IPS-NIHi11 (cell line): ENCODE measurements at regions not wholly inside any gene's neighbourhood (a gene's known extent, or its start where the extent isn't known, plus 50 kb on each side); places are given as distances from the start of the nearest gene placed in this dataset.
"Not testable (repeated sequence)": the region's sequence is repeated elsewhere in the genome, so short reads cannot be mapped to it uniquely, and the experiment has no call there.

Source experiments
- DNase-seq: peaks from one replicate; pipeline ENCODE4 v3.0.0; 2012; ENCODE audit warnings: mixed read lengths, low spot score

DNA sequence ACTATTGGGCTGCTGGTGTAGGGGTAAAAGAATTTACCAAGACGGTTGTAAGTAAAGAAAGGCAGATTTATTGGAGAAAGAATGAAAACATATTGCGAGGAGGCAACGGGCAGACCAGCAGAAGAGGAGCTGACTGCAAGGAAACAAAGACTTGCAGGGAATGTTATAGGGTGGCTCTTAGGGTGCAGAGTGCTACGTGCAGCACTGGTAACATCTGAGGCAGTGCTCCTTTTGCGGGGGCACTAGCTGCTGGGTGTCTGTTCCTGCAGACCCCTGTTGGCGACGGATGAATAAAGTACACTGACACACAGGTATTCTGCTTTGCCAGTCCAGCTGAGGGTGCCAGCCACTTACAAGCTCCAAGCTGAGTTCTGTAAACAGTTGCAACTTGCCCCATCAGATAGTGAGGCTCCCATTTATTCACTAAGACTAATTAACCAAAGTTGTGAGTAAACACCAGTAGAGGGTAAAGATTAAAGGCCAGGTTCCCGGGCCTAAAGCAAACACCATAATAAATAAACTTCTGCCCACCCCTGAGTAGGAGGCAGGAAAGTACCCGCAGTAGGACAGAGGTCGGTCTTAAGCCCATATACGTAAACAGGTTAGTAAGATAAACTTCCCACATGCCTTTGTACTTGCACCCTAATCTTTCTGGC lies 140.2 kb upstream of the KCNK1 start:
- DNase-seq: no peak

DNA sequence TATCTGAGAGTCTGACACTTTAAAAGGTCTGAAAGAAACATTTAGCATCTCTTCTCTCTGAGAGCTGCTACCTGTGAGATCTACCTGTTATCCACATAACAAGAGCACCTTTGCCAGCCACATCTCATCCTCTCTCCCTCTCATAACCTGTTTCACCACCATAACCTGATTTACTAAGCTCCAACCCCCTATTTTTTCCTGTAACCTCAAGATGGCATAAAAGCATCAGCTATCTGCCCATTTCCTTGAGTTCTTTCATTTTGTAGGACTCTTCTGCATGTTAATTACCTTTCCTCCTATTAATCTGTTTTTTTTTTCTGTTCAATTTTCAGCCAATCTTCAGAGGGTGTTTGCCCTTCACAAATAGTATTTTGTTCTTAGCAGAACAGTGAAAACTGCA lies 136.5 kb upstream of the KCNK1 start:
- DNase-seq: no peak

DNA sequence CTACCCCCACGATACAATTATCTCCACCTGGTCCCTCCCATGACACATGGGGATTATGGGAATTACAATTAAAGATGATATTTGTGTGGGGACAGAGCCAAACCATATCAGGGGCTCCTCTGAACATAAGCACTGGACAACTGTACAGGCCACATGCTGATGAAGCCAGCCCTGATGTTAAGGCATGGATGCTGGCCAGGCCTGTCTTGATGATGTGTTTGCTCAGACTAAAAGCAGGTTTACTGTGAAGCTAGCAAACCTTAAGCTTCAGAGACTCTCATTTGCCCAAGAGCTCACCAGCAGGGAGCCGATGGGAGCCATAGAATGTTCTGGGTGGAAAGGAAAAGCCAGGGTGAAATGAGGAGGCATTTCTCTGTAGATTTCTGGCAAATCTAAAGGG lies 135.3 kb upstream of the KCNK1 start:
- DNase-seq: no peak

DNA sequence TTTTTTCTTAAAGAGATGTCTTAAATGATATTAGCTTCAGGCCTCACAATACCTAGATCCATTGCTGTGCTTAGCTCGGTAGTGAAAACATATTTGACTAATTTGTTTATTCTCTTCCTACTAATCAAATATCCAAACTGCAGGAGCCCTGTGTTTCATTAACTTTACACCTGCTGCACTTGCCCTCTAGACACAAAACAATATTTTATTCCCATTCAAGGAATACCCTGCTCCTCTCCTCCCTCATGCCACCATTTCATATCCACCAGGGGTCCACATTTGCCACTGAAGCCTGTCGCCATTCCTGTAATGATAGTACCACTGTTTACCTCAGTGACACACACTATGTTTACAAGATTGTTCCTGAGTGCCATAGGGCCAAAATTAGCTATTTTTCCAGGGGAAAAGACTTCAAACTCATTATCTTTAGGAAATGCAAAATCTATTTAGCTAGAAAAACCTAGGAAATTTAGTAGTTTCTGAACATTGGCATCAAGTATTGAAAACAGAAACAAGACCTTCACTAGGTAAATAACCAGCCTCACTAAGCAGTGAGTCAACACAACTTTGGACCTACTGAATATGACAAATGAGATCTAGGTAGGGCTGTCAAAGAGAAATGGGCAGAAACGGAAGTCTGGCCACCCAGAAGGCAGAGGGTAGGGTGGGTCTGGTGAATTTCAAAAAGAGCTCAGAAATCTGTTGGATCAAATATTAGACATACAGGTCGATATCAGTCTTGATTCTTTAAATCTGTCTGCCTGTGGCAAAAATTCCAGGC lies 134.6 kb upstream of the KCNK1 start:
- no peak for DNase-seq

DNA sequence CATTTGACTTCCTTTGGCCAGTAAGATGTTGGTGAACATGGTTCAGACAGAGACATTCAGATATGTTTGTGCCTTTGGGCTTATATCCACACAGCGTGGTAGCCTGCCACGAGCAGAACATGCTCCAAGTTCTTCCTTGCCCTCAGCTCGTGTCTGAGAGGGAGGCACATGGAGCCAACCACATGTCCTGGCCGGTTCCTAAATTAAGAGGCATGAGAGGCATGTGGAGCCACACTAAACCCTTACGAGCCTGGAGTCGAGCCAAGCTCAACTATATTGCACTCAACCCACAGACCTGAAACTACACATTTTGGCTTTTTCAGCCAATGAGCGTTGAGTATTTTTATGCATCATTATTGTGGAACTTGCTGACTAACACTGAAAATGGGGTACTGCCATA lies 133.7 kb upstream of the KCNK1 start:
- DNase-seq: no peak

DNA sequence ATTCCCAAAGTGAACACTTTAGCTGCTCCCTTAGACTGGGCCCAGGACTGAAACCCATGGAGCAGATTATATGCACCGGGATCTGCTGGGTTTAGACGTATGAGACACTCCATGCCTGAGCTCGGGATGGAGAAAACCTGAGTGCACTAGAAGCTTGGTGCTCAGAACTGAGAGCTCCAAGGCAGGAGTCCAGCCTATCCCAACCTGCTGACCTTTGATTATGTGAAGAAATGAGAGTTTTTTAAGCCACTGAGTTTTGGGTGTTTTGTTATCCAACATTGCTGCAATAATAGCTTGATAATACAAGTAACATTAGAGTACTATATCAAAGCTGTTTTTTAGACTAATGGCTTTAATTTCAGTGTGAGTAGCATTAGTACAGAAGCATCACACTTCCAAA lies 131.5 kb upstream of the KCNK1 start:
- no peak for DNase-seq

DNA sequence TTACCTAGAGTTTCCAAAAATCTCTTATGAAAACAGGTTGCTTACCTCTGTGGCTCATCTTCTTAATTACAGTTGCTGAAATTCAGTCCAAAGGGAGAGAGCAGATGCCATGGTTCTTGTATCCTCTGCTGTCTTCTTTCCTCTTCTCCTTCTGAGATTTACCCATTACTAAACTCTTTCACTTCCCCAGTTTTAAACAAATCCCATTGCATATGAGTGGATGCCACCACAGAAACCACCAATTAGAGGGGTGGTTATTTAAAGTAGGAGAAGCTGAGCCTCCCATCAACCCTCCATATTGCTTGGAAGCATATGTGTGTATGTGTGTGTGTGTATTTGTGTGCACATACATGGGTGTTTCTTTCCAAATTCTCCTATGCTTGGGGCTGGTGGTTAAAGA lies 128.5 kb upstream of the KCNK1 start:
- DNase-seq: no peak

DNA sequence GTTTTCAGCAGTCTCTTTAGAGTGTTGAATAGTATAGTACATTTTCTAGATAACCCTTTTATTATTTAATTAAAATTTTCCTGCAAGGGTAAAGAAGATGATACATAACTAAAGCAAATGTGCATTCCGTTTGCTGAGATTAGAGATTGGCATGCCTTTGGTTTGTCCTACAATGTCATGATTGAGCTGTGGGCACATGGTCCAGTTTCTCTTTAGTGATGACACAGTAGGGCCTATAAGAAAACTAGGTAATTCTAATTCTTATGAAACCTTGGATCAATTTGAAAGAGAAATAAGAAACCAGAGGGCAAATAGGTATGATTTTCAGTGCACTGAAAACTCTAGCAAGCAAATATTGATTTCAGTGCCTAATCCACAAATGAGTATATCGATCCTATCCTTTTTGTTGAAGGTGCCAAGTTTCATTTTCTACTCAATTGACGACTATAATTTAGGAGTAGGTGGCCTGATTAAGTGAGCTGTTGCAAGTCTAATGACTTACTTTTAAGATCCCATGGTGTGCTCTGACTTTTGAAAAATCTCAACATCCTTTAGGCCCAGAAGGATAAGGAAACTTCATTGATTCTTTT lies 128.0 kb upstream of the KCNK1 start:
- DNase-seq: no peak

DNA sequence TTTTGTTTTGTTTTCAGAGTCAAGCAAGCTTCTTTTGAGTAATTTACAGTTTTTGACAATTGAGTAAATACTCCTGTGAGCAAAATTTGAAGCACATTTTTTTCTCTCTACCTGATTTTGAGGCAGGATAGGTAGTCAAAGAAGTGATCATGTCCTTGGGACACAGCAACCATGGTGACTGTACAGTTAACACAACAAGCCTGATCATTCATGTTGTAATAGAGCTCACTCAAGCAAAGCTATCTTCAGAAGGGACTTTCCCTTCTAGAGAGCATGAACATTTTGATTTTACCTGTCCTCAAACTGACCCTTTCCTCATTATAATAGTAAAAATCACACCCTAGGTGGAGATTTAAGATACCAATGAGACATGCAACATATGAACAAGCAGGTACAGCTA lies 126.5 kb upstream of the KCNK1 start:
- DNase-seq: no peak

DNA sequence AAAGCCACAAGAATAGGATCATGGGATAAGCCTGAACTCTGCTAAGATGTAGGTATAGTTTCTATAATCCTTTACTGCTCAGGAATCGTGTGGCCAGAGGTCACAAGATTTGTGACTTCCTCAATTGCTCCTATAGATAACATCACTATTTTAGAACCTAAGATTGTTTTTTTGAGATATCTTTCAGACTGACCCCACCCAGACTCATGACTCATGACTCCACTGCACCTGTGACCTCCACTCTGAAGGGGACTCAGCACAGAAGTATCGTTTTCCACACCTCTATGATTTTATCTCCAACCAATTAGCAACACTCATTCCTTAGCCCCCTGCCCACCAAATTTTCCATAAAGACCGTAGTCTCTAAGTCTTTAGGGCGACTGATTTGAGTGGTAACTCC lies 124.5 kb upstream of the KCNK1 start:
- no peak for DNase-seq

DNA sequence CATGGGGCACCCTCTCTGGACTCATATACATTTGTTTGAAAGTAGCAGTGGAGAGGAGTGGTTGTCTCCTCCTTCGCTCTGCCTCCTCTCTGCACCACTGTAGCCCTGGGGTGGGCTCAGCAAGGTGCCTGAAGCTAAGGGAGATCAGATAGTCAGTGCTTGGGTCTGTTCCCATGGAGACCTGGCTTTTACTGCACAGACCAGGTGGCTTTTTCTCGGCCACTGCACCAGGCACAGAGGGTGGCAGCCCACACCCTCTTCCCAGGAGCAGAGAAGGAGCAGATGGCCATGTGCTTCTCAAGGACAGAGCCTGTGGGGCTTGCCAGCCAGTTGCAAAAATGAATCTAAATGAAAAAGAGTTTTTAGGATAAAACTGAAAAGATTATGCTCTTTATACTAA lies 123.4 kb upstream of the KCNK1 start:
- DNase-seq: no peak

DNA sequence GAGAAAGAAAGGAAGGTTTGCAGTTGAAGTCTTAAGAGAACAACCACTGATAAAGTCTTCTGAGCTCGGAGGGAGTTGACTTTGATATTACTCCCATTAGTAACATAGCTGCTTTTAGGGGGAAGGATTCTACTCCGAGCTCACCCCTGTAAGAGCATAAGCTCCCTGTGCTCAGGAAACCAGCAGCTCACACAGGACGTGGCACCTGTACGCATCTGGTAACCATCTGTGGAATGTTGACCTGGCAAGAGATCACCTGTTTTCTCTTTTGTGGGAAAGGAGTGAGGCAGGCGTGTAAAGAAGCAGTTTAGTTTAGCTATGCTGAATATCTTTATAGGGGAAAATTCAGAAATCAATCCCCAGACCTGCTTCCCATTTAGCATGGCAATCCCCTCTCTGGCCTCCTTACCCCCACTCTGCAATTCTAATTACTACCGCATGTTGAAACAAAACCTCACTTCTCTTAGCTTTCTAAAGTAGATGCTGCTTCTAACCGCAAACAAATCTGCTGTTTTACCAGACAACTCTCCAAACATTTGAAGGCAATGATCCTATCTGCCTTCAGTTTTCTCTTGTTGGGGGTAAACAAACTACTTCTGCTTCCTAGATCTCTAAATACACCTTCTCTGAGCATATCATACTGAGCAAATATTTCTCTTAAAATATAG lies 121.8 kb upstream of the KCNK1 start:
- no peak for DNase-seq

DNA sequence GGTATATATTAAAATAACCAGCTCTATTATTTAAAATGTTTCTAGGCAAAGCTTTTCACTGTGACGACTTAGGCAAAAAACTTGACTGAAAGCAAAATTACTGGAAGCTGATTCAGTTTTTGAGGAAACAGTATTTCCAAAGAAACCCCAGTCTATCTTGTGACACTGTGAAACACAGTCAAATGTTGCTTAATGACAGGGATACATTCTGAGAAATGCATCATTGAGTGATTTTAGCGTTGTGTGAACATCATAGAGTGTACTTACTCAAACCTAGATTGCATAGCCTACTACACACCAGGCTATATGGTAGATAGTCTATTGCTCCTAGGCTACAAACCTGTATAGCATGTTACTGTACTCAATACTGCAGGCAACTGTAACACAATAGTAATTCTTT lies 116.9 kb upstream of the KCNK1 start:
- DNase-seq: no peak

DNA sequence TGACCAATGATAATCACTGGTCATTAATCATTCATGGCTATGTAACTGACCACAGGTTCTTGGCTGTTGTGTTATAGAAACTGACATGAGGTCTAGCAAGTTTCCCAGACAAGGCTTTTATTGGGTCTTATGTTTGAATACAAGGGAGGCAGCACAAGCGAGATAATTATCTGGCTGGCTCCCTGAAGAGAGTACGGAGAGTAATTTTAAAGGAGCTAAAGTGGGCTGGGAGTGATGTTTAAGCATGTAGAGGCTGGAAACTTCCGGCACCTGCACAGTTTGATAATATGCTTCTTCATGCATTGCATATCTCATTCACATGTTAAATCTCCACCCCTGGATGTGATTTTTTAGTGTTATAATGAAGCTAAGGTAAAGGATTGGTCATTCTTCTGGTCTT lies 116.2 kb upstream of the KCNK1 start:
- no peak for DNase-seq

DNA sequence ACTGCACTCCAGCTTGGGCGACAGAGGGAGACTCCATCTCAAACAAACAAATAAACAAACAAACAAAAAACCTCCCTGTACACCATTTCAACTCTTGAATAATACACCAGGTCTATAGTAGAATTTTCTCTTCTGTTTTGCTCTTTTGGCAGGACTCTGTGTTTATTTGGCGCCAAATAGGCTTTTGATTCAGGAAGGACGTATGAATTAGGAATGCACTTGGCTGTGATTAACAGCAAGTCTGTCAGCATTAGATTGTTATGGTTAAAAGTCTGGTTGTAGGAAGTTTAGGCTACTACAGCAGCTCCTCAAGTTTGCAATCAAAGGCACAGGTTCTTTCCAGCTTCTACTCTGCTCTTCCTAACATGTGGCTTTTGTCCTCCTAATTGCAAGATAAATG lies 113.8 kb upstream of the KCNK1 start:
- DNase-seq: no peak

DNA sequence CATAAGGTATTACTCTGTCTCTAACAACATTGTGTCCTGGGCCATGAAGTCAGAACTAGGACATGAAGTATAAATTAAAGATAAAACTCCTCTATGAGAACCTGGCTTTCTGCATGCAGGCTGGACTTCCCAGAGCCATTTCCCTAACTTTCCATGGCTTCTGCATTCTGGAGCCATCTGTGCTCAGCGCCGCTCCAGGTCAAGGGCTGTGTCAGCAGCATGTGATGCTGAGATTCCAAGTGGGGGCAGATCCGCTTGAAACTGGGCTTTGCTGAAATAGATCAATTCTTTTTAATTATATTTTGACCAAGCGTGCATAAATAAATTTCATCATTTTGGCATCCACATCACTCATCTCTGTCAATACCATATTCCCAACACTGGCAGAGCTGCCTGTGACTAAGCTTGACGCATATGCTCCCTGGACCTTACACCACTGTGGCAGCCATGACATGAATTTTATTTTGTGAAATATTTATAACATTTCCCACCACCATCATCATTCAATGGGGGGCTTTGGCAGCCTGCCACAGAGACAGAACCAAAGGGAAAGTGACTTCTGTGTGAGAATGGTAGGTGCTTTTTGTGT lies 110.4 kb upstream of the KCNK1 start:
- no peak for DNase-seq

DNA sequence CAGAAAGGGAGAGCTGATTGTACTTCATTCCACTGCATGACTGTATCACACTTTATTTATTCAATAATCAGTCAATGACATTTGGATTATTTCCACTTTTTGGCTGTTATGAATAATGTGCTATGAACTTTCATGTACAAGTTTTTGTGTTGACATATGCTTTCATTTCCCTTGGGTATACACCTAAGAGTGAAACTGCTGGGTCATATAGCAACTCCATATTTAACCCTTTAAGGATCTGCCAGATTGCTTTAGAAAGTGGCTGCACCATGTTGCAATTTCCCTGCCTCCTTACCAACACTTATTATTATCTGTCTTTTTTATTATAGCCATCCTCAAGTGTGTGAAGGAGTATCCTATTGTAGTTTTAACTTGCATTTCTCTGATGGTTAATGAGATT lies 108.8 kb upstream of the KCNK1 start:
- DNase-seq: no peak

DNA sequence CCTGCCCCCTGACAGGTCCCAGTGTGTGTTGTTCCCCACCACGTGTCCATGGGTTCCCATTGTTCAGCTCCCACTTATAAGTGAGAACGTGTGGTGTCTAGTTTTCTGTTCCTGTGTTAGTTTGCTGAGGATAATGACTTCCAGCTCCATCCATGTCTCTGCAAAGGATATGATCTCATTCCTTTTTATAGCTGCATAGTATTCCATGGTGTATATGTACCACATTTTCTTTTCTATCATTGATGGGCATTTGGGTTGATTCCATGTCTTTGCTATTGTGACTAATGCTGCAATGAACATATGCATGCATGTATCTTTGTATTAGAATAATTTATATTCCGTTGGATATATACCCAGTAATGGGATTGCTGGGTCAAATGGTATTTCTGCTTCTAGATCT lies 108.0 kb upstream of the KCNK1 start:
- not testable (repeated sequence) for DNase-seq

DNA sequence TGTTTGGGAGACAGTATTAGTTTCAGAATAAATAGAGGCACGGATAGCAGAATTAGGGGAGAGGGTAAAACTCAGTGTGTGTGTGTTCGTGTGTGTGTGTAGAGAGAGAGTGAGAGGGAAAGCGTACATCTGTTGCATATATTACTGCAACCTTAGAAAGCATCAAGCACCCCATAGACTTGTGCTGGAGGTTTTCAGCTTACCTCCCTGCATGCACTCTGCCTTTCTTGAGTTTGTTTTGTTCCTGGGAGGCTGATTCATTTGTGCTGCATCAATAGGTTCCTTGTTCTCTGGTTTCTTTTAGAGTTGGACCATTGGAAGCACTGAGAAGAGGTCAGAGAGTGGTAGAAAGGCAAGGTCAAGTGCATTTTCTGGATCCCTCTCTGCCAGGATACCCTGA lies 104.4 kb upstream of the KCNK1 start:
- DNase-seq: no peak

DNA sequence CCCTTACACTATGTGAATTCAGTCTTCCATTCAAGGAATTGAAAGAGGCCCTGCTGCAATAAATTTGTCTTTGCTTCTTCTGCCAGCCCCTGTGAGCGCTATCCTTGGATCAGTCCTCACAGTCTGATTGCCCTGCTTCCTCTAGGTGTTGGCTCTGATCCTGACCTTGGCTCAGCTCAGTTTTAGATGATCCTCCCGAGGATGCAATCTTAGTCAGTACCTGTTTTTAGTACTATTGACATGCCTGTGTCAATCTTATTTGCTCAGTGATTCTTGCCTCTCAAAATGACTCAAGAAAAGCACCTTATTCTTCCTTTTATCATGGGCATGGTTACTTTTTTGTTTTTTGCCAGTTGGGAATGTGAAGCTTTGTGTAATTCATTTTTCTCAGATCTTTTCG lies 101.4 kb upstream of the KCNK1 start:
- no peak for DNase-seq

DNA sequence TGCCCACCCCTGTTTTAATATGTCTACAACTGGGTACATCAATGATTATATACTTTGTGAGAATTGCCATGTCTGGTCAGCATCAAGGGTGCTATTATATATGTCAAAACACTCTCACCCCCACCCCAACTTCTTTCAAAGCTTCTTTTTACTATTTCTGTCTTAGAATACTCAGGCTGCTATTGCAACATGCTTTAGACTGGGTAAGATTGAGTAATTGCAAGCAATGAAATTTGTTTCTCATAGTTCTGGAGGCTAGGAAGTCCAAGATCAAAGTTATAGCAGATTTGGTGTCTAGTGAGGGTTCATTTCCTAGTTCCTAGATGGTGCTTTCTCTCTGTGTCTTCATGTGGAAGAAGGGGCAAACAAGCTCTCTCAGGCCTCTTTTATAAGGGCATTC lies 100.5 kb upstream of the KCNK1 start:
- no peak for DNase-seq

DNA sequence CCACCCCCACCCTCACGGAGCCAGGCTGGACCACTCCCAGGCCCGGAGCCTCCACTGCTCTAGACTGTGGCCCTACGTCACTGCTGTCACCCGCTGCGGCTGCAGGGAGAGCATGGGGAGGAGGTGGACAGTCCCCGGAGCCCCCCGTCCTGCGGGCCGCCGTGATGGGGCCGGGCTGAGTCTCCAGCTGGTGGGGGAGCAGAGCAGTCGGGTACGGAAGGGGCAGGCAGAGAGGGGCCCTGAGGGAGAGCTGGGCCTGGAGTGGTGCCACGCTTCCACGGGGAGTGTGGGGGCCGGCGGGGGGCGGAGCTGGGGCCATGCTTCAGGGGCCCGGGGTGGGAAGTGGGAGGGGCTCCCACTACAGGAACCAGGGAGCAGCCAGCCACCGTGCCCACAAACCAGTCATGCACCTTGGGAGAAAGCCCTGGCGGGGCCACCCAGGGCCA lies 98.9 kb upstream of the KCNK1 start:
- DNase-seq: no peak

DNA sequence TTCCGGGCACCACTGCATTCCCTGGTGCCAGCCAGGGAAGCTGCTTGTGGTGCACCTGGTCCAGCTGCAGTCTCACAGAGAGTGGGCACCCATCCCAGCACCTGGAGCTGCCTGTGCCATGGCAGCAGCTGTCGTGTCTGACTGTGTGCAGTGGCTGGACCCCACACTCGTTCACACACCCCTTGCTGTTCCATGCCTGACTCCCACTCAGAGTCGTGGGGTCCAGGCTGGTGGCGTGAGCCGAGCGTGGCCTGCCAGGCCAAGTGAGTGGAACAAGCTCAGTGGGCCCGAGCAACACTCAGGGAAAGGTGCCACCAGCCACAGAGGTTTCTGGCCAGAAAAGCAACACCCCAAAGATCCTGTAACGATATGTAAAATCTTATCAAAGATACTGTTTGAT lies 97.2 kb upstream of the KCNK1 start:
- no peak for DNase-seq
